ENCODE measurements at regions not wholly inside any gene's neighbourhood (a gene's known extent, or its start where the extent isn't known, plus 50 kb on each side); places are given as distances from the start of the nearest gene placed in this dataset.
A peak's percentile ranks its signal among the peaks of the same experiment; 100 is the strongest.

GRCh38 chr14:58817846-58818245 lies 180.1 kb downstream of the DACT1 start:
- no peak for TF ChIP-seq CTCF (conservative IDR thresholded peaks at IDR 0.05; ENCODE audit: low read length)
- no peak overlapping the region for H3K4me3 ChIP-seq (ENCODE audit: low read length)
- DNase-seq (ENCODE audit: low read depth): peak; percentile 79

- no peak overlapping the region for H3K4me3 ChIP-seq (ENCODE audit: low read length)
- TF ChIP-seq CTCF (conservative IDR thresholded peaks at IDR 0.05; ENCODE audit: low read length): no peak
- DNase-seq (ENCODE audit: low read depth): no peak
These were observed 182.3 kb downstream of the DACT1 start for GRCh38 chr14:58820032-58820431.

- H3K4me3 ChIP-seq (ENCODE audit: low read length): no peak overlapping the region
- no peak for TF ChIP-seq CTCF (conservative IDR thresholded peaks at IDR 0.05; ENCODE audit: low read length)
- no peak for DNase-seq (ENCODE audit: low read depth)
These were observed 183.7 kb downstream of the DACT1 start for GRCh38 chr14:58821421-58821820.

- no peak for DNase-seq (ENCODE audit: low read depth)
These were observed 185.1 kb downstream of the DACT1 start for GRCh38 chr14:58822856-58823255.

GRCh38 chr14:58823312-58823711 lies 185.6 kb downstream of the DACT1 start:
- H3K4me3 ChIP-seq (ENCODE audit: low read length): no peak overlapping the region
- DNase-seq (ENCODE audit: low read depth): no peak
- TF ChIP-seq CTCF (conservative IDR thresholded peaks at IDR 0.05; ENCODE audit: low read length): no peak

More at GRCh38 chr14:58822856-58823255, 185.1 kb downstream of the DACT1 start:
- no peak for TF ChIP-seq CTCF (conservative IDR thresholded peaks at IDR 0.05; ENCODE audit: low read length)
- no peak overlapping the region for H3K4me3 ChIP-seq (ENCODE audit: low read length)

GRCh38 chr14:58824106-58824505 lies 186.3 kb downstream of the DACT1 start:
- DNase-seq (ENCODE audit: low read depth): peak; percentile 40
- no peak for TF ChIP-seq CTCF (conservative IDR thresholded peaks at IDR 0.05; ENCODE audit: low read length)
- no peak overlapping the region for H3K4me3 ChIP-seq (ENCODE audit: low read length)

GRCh38 chr14:58824796-58825195 lies 187.0 kb downstream of the DACT1 start:
- TF ChIP-seq CTCF (conservative IDR thresholded peaks at IDR 0.05; ENCODE audit: low read length): no peak
- no peak for DNase-seq (ENCODE audit: low read depth)
- no peak overlapping the region for H3K4me3 ChIP-seq (ENCODE audit: low read length)

All from AG10803 (cell line).